ENCODE measurements at regions not wholly inside any gene's neighbourhood (a gene's known extent, or its start where the extent isn't known, plus 50 kb on each side); places are given as distances from the start of the nearest gene placed in this dataset.
A peak's percentile ranks its signal among the peaks of the same experiment; 100 is the strongest.

GRCh38 chr10:131792011-131792651 is 108.7 kb upstream of the PPP2R2D start:
- H3K36me3 Mint-ChIP-seq (ENCODE audit: insufficient read depth, unreplicated experiment): no peaks in the 10 kb centered on the region

GRCh38 chr10:131792809-131793208 is 108.0 kb upstream of the PPP2R2D start:
- H3K4me3 Mint-ChIP-seq (ENCODE audit: unreplicated experiment): no peak overlapping the region
- no peaks in the 10 kb centered on the region for H3K36me3 ChIP-seq (ENCODE audit: control insufficient read depth, insufficient read depth, low read length)
- ChIA-PET POLR2A (no interaction called here), CTCF (no interaction called here)
- H3K27me3 ChIP-seq (replicated peaks; ENCODE audit: control insufficient read depth, insufficient read depth, low read length): no peaks in the 10 kb centered on the region
- DNase-seq: no peak
- no peak overlapping the region for H3K4me3 ChIP-seq (ENCODE audit: low read depth, low read length)
- no peak for TF ChIP-seq CTCF (IDR thresholded peaks at IDR 0.05; ENCODE audit: insufficient read depth in 1 of 2, low read depth in 1 of 2, low read length in 1 of 2, severe bottlenecking in 1 of 2, unreplicated experiment in 1 of 2)
- H3K9me3 ChIP-seq: peaks cover 10% of the 10 kb centered on the region
- H3K4me1 Mint-ChIP-seq (ENCODE audit: low read depth, unreplicated experiment): peaks cover 12% of the 10 kb centered on the region
- H3K4me1 ChIP-seq: peaks cover 8% of the 10 kb centered on the region; the same call in 1 of the 2 replicates
- H3K36me3 Mint-ChIP-seq (ENCODE audit: insufficient read depth, unreplicated experiment): no peaks in the 10 kb centered on the region
- intact Hi-C loops (cut with micrococcal nuclease; ENCODE audit: unreplicated experiment): no loop called here
- peaks cover 32% of the 10 kb centered on the region for H3K9me3 Mint-ChIP-seq (ENCODE audit: unreplicated experiment)
- no peak overlapping the region for H3K27ac Mint-ChIP-seq (ENCODE audit: unreplicated experiment)
- H3K27me3 Mint-ChIP-seq (ENCODE audit: insufficient read depth, unreplicated experiment): no peaks in the 10 kb centered on the region
- no TSS peak for BruUV-seq (replicated peaks)

More at GRCh38 chr10:131792011-131792651, 108.7 kb upstream of the PPP2R2D start:
- intact Hi-C loops (cut with micrococcal nuclease; ENCODE audit: unreplicated experiment): no loop called here
- Histone ChIP-seq H3K36me3 (ENCODE audit: control insufficient read depth, insufficient read depth, low read length) (no peaks in the 10 kb centered on the region), H3K9me3 (peaks cover 9% of the 10 kb centered on the region), H3K4me3 (ENCODE audit: low read depth, low read length) (no peak overlapping the region), H3K4me1 (peaks cover 8% of the 10 kb centered on the region; the same call in 1 of the 2 replicates), H3K27me3 (replicated peaks; ENCODE audit: control insufficient read depth, insufficient read depth, low read length) (no peaks in the 10 kb centered on the region)
- no peak for TF ChIP-seq CTCF (IDR thresholded peaks at IDR 0.05; ENCODE audit: insufficient read depth in 1 of 2, low read depth in 1 of 2, low read length in 1 of 2, severe bottlenecking in 1 of 2, unreplicated experiment in 1 of 2)
- no peak overlapping the region for H3K4me3 Mint-ChIP-seq (ENCODE audit: unreplicated experiment)
- H3K9me3 Mint-ChIP-seq (ENCODE audit: unreplicated experiment): peaks cover 25% of the 10 kb centered on the region
- no TSS peak for BruUV-seq (replicated peaks)
- ChIA-PET CTCF (no interaction called here), POLR2A (no interaction called here)
- H3K27ac Mint-ChIP-seq (ENCODE audit: unreplicated experiment): no peak overlapping the region
- DNase-seq: no peak
- H3K27me3 Mint-ChIP-seq (ENCODE audit: insufficient read depth, unreplicated experiment): no peaks in the 10 kb centered on the region
- H3K4me1 Mint-ChIP-seq (ENCODE audit: low read depth, unreplicated experiment): peaks cover 12% of the 10 kb centered on the region

- Mint-ChIP-seq H3K9me3 (ENCODE audit: unreplicated experiment) (peaks cover 59% of the 10 kb centered on the region), H3K27ac (ENCODE audit: unreplicated experiment) (no peak overlapping the region), H3K36me3 (ENCODE audit: insufficient read depth, unreplicated experiment) (no peaks in the 10 kb centered on the region), H3K27me3 (ENCODE audit: insufficient read depth, unreplicated experiment) (no peaks in the 10 kb centered on the region), H3K4me3 (ENCODE audit: unreplicated experiment) (no peak overlapping the region), H3K4me1 (ENCODE audit: low read depth, unreplicated experiment) (peaks cover 12% of the 10 kb centered on the region)
- intact Hi-C loops (cut with micrococcal nuclease; ENCODE audit: unreplicated experiment): no loop called here
- CTCF ChIA-PET: no interaction called here
- BruUV-seq (replicated peaks): no TSS peak
- DNase-seq: peak in 1 of 2 experiments; percentile 14
- Histone ChIP-seq H3K4me1 (peaks cover 8% of the 10 kb centered on the region; the same call in 1 of the 2 replicates), H3K27me3 (replicated peaks; ENCODE audit: control insufficient read depth, insufficient read depth, low read length) (no peaks in the 10 kb centered on the region), H3K36me3 (ENCODE audit: control insufficient read depth, insufficient read depth, low read length) (no peaks in the 10 kb centered on the region), H3K9me3 (peaks cover 10% of the 10 kb centered on the region), H3K4me3 (ENCODE audit: low read depth, low read length) (no peak overlapping the region)
- POLR2A ChIA-PET: no interaction called here
- no peak for TF ChIP-seq CTCF (IDR thresholded peaks at IDR 0.05; ENCODE audit: insufficient read depth in 1 of 2, low read depth in 1 of 2, low read length in 1 of 2, severe bottlenecking in 1 of 2, unreplicated experiment in 1 of 2)
Observed at GRCh38 chr10:131795761-131796160, 105.0 kb upstream of the PPP2R2D start.

Measured in Caco-2 (cell line).